Activated CD8-positive, alpha-beta T cell treated with anti-CD3 and anti-CD28 coated beads, Interleukin-2, amount 10 ng/mL, durations not matched to agents 7 days and 5 days (primary cell): ENCODE measurements at regions not wholly inside any gene's neighbourhood (a gene's known extent, or its start where the extent isn't known, plus 50 kb on each side); places are given as distances from the start of the nearest gene placed in this dataset.

Experiments
- ATAC-seq: fragments of 150-1000 bp; cut with Tn5 transposase; one replicate; pipeline ENCODE4 v1.10.0; 2021; ENCODE audit warnings: moderate library complexity
- CTCF ChIA-PET: fragments of 350-600 bp; sonication (Branson Sonifier 250); formaldehyde crosslinking; loops from one replicate; lab custom pipeline; 2021; ENCODE audit warnings: antibody characterized with exemption; lab: Charles Lee
- POLR2A ChIA-PET: fragments of 350-600 bp; sonication (Branson Sonifier 250); formaldehyde crosslinking; loops from one replicate; lab custom pipeline; 2021; ENCODE audit warnings: antibody characterized with exemption; lab: Charles Lee
- DNase-seq: peaks from one replicate; pipeline ENCODE4 v3.0.0-alpha.2; 2020
- H3K27ac Mint-ChIP-seq: one replicate; pipeline ENCODE4 v1.8.0; 2021; ENCODE audit warnings: mild to moderate bottlenecking, mixed read lengths
- H3K27me3 Mint-ChIP-seq: one replicate; pipeline ENCODE4 v1.8.0; 2021; ENCODE audit warnings: low read depth, mixed read lengths
- H3K36me3 Mint-ChIP-seq: one replicate; pipeline ENCODE4 v1.8.0; 2021; ENCODE audit warnings: low read depth, mixed read lengths
- H3K4me1 Mint-ChIP-seq: one replicate; pipeline ENCODE4 v1.8.0; 2021; ENCODE audit warnings: low read depth, mixed read lengths
- H3K4me3 Mint-ChIP-seq: one replicate; pipeline ENCODE4 v1.8.0; 2021; ENCODE audit warnings: mild to moderate bottlenecking, mixed read lengths
- H3K9me3 Mint-ChIP-seq: one replicate; pipeline ENCODE4 v1.8.0; 2022; ENCODE audit warnings: mixed read lengths; ENCODE audit not compliant: insufficient read depth

GRCh38 chr14:51185754-51186153, 54.3 kb upstream of the TMX1 start:
- H3K9me3 Mint-ChIP-seq: no peaks in the 10 kb centered on the region
- H3K4me1 Mint-ChIP-seq: no peaks in the 10 kb centered on the region
- CTCF ChIA-PET: no interaction called here
- H3K4me3 Mint-ChIP-seq: no peak overlapping the region
- POLR2A ChIA-PET: no interaction called here
- DNase-seq: no peak
- no peaks in the 10 kb centered on the region for H3K36me3 Mint-ChIP-seq
- no peak overlapping the region for H3K27ac Mint-ChIP-seq
- no peak for ATAC-seq
- H3K27me3 Mint-ChIP-seq: peaks cover 2% of the 10 kb centered on the region

GRCh38 chr14:51188566-51189185, 51.4 kb upstream of the TMX1 start:
- no peak for DNase-seq
- H3K4me1 Mint-ChIP-seq: no peaks in the 10 kb centered on the region
- H3K27me3 Mint-ChIP-seq: no peaks in the 10 kb centered on the region
- H3K9me3 Mint-ChIP-seq: no peaks in the 10 kb centered on the region
- H3K4me3 Mint-ChIP-seq: no peak overlapping the region
- H3K27ac Mint-ChIP-seq: no peak overlapping the region
- CTCF ChIA-PET: no interaction called here
- no peaks in the 10 kb centered on the region for H3K36me3 Mint-ChIP-seq
- POLR2A ChIA-PET: no interaction called here
- ATAC-seq: no peak

GRCh38 chr14:51189600-51190376, 50.3 kb upstream of the TMX1 start:
- Mint-ChIP-seq H3K27ac (no peak overlapping the region), H3K4me3 (no peak overlapping the region), H3K27me3 (no peaks in the 10 kb centered on the region), H3K36me3 (no peaks in the 10 kb centered on the region), H3K4me1 (no peaks in the 10 kb centered on the region), H3K9me3 (no peaks in the 10 kb centered on the region)
- CTCF ChIA-PET: no interaction called here
- DNase-seq: no peak
- no peak for ATAC-seq
- POLR2A ChIA-PET: no interaction called here
